ENCODE measurements at regions not wholly inside any gene's neighbourhood (a gene's known extent, or its start where the extent isn't known, plus 50 kb on each side); places are given as distances from the start of the nearest gene placed in this dataset.

DNA sequence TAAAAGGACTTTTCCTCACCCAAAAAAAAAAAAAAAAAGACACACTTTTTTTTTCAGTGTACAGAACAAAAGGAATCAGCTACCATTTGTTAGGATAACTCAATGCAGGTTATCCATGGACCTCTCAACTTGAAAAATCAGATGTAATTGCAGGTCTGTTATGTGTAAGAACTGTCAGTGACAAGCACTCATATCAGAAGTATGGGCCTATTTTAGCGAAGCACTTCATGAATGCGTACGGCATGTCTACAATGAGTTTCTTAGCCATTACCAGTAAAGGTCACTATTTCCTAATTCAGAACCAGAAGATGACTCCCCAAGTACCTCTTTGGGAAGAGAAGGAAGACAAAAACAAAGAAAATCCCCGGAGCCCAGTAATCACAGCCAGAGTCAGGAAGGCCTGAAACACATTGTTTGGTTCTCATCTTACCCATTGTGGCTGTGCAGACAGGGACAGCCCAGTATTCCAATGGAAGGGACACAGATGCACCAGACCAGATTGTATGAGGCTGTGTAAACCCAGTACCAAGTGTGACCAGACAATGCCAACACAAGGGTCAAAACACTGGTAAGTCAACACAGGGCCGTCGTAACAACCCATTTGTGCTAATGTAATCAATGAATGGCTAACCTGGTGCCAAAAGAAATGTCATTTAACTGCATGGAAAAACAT, 188.0 kb downstream of the PMP22 start:
- TF ChIP-seq, protein P1, sequence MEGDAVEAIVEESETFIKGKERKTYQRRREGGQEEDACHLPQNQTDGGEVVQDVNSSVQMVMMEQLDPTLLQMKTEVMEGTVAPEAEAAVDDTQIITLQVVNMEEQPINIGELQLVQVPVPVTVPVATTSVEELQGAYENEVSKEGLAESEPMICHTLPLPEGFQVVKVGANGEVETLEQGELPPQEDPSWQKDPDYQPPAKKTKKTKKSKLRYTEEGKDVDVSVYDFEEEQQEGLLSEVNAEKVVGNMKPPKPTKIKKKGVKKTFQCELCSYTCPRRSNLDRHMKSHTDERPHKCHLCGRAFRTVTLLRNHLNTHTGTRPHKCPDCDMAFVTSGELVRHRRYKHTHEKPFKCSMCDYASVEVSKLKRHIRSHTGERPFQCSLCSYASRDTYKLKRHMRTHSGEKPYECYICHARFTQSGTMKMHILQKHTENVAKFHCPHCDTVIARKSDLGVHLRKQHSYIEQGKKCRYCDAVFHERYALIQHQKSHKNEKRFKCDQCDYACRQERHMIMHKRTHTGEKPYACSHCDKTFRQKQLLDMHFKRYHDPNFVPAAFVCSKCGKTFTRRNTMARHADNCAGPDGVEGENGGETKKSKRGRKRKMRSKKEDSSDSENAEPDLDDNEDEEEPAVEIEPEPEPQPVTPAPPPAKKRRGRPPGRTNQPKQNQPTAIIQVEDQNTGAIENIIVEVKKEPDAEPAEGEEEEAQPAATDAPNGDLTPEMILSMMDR (IDR thresholded peaks at IDR 0.05), result no peak
- no peak for TF ChIP-seq POLR2A (IDR thresholded peaks at IDR 0.05)

All from uterus (tissue), 2 donors.